ENCODE measurements at regions not wholly inside any gene's neighbourhood (a gene's known extent, or its start where the extent isn't known, plus 50 kb on each side); places are given as distances from the start of the nearest gene placed in this dataset.
"Not testable (repeated sequence)": the region's sequence is repeated elsewhere in the genome, so short reads cannot be mapped to it uniquely, and the experiment has no call there.

DNA sequence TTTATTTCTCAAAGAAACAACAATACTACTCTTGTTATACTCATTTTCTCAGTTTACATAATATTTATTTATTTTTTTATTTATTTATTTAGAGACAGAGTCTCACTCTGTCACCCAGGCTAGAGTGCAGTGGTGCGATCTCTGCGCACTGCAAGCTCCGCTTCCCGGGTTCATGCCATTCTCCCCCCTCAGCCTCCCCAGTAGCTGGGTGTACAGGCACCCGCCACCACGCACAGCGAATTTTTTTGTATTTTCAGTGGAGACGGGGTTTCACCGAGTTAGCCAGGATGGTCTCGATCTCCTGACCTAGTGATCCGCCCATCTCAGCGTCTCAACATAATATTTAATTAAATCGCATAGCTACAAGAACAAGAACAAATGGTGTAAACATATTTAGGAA, 2932.3 kb upstream of the OR11H1 start:
- H3K4me3 ChIP-seq (ENCODE audit: control insufficient read depth in 1 of 7, extremely low read depth in 1 of 7, insufficient read depth in 4 of 7, low read depth in 2 of 7, low read length in 6 of 7); POLR2A ChIA-PET; H3K4me1 ChIP-seq (ENCODE audit: control extremely low read depth in 1 of 4, control insufficient read depth in 4 of 4, insufficient read depth in 4 of 4, low read length in 3 of 4); H3K36me3 ChIP-seq (ENCODE audit: control insufficient read depth in 4 of 4, insufficient read depth in 4 of 4, low read length in 3 of 4); DNase-seq; H3K27me3 ChIP-seq (replicated peaks in 2 of 5; ENCODE audit: control insufficient read depth in 4 of 5, insufficient read depth in 5 of 5, low read length in 4 of 5); H3K27ac ChIP-seq (ENCODE audit: insufficient read depth in 1 of 2, low read depth in 1 of 2, low read length in 2 of 2, poor library complexity in 1 of 2, severe bottlenecking in 2 of 2); CTCF ChIA-PET: not testable (repeated sequence)
- WGBS (ENCODE audit: insufficient coverage), result 74% methylated on average over 9 of the region's 13 CpGs
- H3K9me3 ChIP-seq (ENCODE audit: control extremely low read depth in 1 of 5, control insufficient read depth in 4 of 5, insufficient read depth in 2 of 5, low read depth in 1 of 5, low read length in 4 of 5), result peaks cover 0 to 11% (median 1%) of the 10 kb centered on the region in 5 experiments

DNA sequence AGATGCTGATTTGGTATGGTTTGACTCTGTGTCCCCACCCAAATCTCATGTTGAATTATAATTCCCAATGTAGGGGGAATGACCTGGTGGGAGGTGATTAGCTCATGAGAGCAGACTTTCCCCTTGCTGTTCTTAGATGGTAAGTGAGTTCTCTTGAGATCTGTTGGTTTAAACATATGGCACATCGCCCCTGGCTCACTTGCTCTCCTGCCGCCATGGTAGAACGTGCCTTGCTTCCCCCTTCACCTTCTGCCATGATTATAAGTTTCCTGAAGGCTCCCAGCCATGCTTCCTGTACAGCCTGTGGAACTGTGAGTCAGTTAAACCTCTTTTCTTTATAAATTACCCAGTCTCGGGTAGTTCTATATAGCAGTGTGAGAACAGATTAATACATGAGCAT, 2930.2 kb upstream of the OR11H1 start:
- peaks cover 1 to 26% (median 7%) of the 10 kb centered on the region in 5 experiments for H3K9me3 ChIP-seq (ENCODE audit: control extremely low read depth in 1 of 5, control insufficient read depth in 4 of 5, insufficient read depth in 2 of 5, low read depth in 1 of 5, low read length in 4 of 5)
- H3K27me3 ChIP-seq (replicated peaks in 2 of 5; ENCODE audit: control insufficient read depth in 4 of 5, insufficient read depth in 5 of 5, low read length in 4 of 5); H3K4me3 ChIP-seq (ENCODE audit: control insufficient read depth in 1 of 7, extremely low read depth in 1 of 7, insufficient read depth in 4 of 7, low read depth in 2 of 7, low read length in 6 of 7); DNase-seq; CTCF ChIA-PET; H3K27ac ChIP-seq (ENCODE audit: insufficient read depth in 1 of 2, low read depth in 1 of 2, low read length in 2 of 2, poor library complexity in 1 of 2, severe bottlenecking in 2 of 2); POLR2A ChIA-PET; H3K36me3 ChIP-seq (ENCODE audit: control insufficient read depth in 4 of 4, insufficient read depth in 4 of 4, low read length in 3 of 4); H3K4me1 ChIP-seq (ENCODE audit: control extremely low read depth in 1 of 4, control insufficient read depth in 4 of 4, insufficient read depth in 4 of 4, low read length in 3 of 4): not testable (repeated sequence)
- WGBS (ENCODE audit: insufficient coverage), result 74% methylated on average over 3 of the region's 4 CpGs

DNA sequence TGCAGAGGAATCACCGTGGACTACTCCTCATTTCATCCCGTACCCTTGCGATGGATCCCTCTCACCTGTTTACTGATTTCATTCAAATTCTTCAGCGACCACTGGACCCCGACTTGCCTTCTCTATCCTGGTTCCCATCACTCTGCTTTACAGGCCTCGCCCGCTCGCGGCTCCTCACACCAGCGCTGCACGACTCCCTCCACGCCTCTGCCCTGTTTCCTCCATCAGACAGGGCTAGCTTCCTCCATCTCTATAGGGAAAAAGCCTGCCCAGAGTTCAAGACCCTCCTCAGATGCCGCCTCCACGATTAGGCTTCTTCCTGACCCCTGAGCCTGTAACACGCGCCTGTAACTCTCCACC, 2926.5 kb upstream of the OR11H1 start:
- WGBS (ENCODE audit: insufficient coverage), result 70% methylated on average over 16 of the region's 16 CpGs
- Histone ChIP-seq H3K9me3 (ENCODE audit: control extremely low read depth in 1 of 5, control insufficient read depth in 4 of 5, insufficient read depth in 2 of 5, low read depth in 1 of 5, low read length in 4 of 5) (peaks cover 0 to 24% (median 7%) of the 10 kb centered on the region in 5 experiments), H3K27ac (ENCODE audit: insufficient read depth in 1 of 2, low read depth in 1 of 2, low read length in 2 of 2, poor library complexity in 1 of 2, severe bottlenecking in 2 of 2) (peak overlapping the region in 1 of 2 experiments; percentile 27)
- H3K4me1 ChIP-seq (ENCODE audit: control extremely low read depth in 1 of 4, control insufficient read depth in 4 of 4, insufficient read depth in 4 of 4, low read length in 3 of 4); H3K27me3 ChIP-seq (replicated peaks in 2 of 5; ENCODE audit: control insufficient read depth in 4 of 5, insufficient read depth in 5 of 5, low read length in 4 of 5); H3K4me3 ChIP-seq (ENCODE audit: control insufficient read depth in 1 of 7, extremely low read depth in 1 of 7, insufficient read depth in 4 of 7, low read depth in 2 of 7, low read length in 6 of 7); DNase-seq; H3K36me3 ChIP-seq (ENCODE audit: control insufficient read depth in 4 of 4, insufficient read depth in 4 of 4, low read length in 3 of 4); CTCF ChIA-PET; POLR2A ChIA-PET: not testable (repeated sequence)

DNA sequence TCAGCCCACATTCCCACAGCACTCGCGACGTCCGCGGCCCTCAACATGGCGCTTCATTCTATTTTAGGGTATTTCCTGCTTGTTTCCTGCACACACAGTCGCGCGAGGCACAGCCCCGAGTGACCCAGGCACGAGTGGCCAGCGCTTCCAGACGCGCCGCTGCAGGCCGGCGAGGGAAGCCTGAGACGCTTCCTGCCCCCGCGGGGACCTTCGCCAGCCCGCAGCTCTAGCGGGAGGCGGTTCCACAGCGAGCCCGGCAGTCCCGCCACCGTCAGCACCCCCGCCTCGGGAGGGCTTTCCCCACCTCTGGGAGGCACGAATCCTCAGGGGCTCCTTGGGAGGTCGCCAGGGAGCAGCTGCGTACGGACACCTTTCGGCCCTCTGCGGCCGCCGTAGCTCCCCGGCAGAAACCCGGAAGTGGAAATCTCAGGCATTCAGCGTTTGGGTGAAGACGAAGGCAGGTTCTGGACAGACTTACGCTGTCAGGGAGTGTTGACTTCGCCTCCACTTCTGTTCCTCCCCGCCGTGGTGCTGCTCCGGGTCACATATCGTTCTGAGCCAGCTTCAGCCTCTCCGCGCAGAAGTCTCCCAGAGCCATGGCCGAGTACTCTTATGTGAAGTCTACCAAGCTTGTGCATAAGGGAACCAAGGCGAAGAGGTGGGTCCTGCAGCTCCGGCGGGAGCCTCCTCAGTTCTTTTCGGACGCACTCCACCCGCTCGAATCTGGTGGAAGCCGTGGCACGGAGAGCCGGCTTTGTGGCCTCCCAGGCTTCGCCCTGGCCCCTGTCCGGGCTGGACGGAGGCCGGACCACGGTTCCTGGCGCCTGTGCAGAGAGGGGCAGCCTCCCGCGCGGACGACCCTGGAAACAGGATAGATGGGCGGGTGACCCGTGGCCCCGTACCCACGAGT, 2925.9 kb upstream of the OR11H1 start:
- Histone ChIP-seq H3K36me3 (ENCODE audit: control insufficient read depth in 4 of 4, insufficient read depth in 4 of 4, low read length in 3 of 4) (no peaks in the 10 kb centered on the region), H3K9me3 (ENCODE audit: control extremely low read depth in 1 of 5, control insufficient read depth in 4 of 5, insufficient read depth in 2 of 5, low read depth in 1 of 5, low read length in 4 of 5) (peaks cover 0 to 24% (median 7%) of the 10 kb centered on the region in 5 experiments), H3K4me1 (ENCODE audit: control extremely low read depth in 1 of 4, control insufficient read depth in 4 of 4, insufficient read depth in 4 of 4, low read length in 3 of 4) (no peaks in the 10 kb centered on the region), H3K27me3 (replicated peaks in 2 of 5; ENCODE audit: control insufficient read depth in 4 of 5, insufficient read depth in 5 of 5, low read length in 4 of 5) (no peaks in the 10 kb centered on the region), H3K27ac (ENCODE audit: insufficient read depth in 1 of 2, low read depth in 1 of 2, low read length in 2 of 2, poor library complexity in 1 of 2, severe bottlenecking in 2 of 2) (peak overlapping the region in 1 of 2 experiments; percentile 27), H3K4me3 (ENCODE audit: control insufficient read depth in 1 of 7, extremely low read depth in 1 of 7, insufficient read depth in 4 of 7, low read depth in 2 of 7, low read length in 6 of 7) (no peak overlapping the region)
- 65% methylated on average over 75 of the region's 75 CpGs for WGBS (ENCODE audit: insufficient coverage)
- no peak for DNase-seq
- POLR2A ChIA-PET, result no interaction called here
- CTCF ChIA-PET, result no interaction called here

DNA sequence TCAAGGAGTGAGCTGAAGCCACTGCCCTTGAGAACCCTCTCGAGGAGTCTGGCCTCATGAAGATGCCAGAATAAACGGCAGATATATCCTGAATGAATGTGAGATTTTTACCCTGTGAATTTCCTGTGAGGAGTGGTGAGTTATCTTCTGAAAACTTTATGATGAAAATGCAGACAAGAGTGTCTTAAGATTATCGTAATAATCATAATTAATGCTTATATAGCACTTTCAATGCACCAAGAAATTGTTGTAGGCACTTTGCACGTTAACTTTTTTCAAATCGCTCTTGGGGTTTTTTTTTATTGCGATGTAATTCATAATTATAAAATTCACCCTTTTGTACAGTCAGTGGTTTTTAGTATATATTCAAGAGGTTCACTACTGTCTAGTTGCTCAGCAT, 2924.6 kb upstream of the OR11H1 start:
- DNase-seq; H3K36me3 ChIP-seq (ENCODE audit: control insufficient read depth in 4 of 4, insufficient read depth in 4 of 4, low read length in 3 of 4); H3K4me1 ChIP-seq (ENCODE audit: control extremely low read depth in 1 of 4, control insufficient read depth in 4 of 4, insufficient read depth in 4 of 4, low read length in 3 of 4); H3K27me3 ChIP-seq (replicated peaks in 2 of 5; ENCODE audit: control insufficient read depth in 4 of 5, insufficient read depth in 5 of 5, low read length in 4 of 5); POLR2A ChIA-PET; CTCF ChIA-PET; H3K27ac ChIP-seq (ENCODE audit: insufficient read depth in 1 of 2, low read depth in 1 of 2, low read length in 2 of 2, poor library complexity in 1 of 2, severe bottlenecking in 2 of 2); H3K4me3 ChIP-seq (ENCODE audit: control insufficient read depth in 1 of 7, extremely low read depth in 1 of 7, insufficient read depth in 4 of 7, low read depth in 2 of 7, low read length in 6 of 7): not testable (repeated sequence)
- H3K9me3 ChIP-seq (ENCODE audit: control extremely low read depth in 1 of 5, control insufficient read depth in 4 of 5, insufficient read depth in 2 of 5, low read depth in 1 of 5, low read length in 4 of 5), result peaks cover 0 to 18% (median 7%) of the 10 kb centered on the region in 5 experiments
- WGBS (ENCODE audit: insufficient coverage), result 59% methylated on average over 2 of the region's 6 CpGs

DNA sequence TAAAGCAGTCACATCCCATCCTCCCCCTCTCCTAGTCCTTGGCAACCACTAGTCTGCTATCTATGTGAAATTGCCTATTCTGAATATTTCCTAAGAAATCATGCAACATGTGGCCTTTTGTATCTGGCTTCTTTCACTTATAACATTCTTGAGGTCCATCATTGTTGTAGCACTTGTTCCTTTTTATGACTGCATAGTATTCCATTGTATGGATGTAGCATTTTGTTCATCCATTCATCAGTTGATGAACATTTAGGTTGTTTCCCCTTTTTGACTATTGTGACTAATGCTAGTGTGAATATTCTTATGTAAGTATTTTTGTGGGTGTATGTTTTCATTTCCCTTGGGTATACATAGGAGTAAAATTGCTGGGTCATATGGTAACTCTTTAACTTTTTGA, 2924.2 kb upstream of the OR11H1 start:
- CTCF ChIA-PET; DNase-seq; POLR2A ChIA-PET; H3K4me3 ChIP-seq (ENCODE audit: control insufficient read depth in 1 of 7, extremely low read depth in 1 of 7, insufficient read depth in 4 of 7, low read depth in 2 of 7, low read length in 6 of 7); H3K4me1 ChIP-seq (ENCODE audit: control extremely low read depth in 1 of 4, control insufficient read depth in 4 of 4, insufficient read depth in 4 of 4, low read length in 3 of 4); H3K27me3 ChIP-seq (replicated peaks in 2 of 5; ENCODE audit: control insufficient read depth in 4 of 5, insufficient read depth in 5 of 5, low read length in 4 of 5); H3K27ac ChIP-seq (ENCODE audit: insufficient read depth in 1 of 2, low read depth in 1 of 2, low read length in 2 of 2, poor library complexity in 1 of 2, severe bottlenecking in 2 of 2); H3K36me3 ChIP-seq (ENCODE audit: control insufficient read depth in 4 of 4, insufficient read depth in 4 of 4, low read length in 3 of 4): not testable (repeated sequence)
- H3K9me3 ChIP-seq (ENCODE audit: control extremely low read depth in 1 of 5, control insufficient read depth in 4 of 5, insufficient read depth in 2 of 5, low read depth in 1 of 5, low read length in 4 of 5), result peaks cover 0 to 18% (median 7%) of the 10 kb centered on the region in 5 experiments

DNA sequence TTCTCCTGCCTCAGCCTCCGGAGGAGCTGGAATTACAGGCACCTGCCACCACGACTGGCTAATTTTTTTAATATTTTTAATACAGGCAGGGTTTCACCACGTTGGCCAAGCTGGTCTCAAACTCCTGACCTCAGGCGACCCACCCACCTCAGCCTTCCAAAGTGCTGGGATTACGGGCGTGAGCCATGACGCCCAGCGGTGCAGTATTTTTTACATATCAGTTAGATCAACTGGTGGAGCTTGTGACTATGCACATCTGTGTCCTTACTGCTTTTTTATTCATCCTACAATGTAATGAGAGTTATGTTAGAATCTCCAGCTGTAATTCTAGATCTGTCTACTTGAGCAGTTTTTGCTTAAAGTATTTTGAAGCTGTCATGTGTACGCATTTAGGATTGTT, 2919.5 kb upstream of the OR11H1 start:
- H3K36me3 ChIP-seq (ENCODE audit: control insufficient read depth in 4 of 4, insufficient read depth in 4 of 4, low read length in 3 of 4); H3K4me3 ChIP-seq (ENCODE audit: control insufficient read depth in 1 of 7, extremely low read depth in 1 of 7, insufficient read depth in 4 of 7, low read depth in 2 of 7, low read length in 6 of 7); H3K4me1 ChIP-seq (ENCODE audit: control extremely low read depth in 1 of 4, control insufficient read depth in 4 of 4, insufficient read depth in 4 of 4, low read length in 3 of 4); H3K27ac ChIP-seq (ENCODE audit: insufficient read depth in 1 of 2, low read depth in 1 of 2, low read length in 2 of 2, poor library complexity in 1 of 2, severe bottlenecking in 2 of 2); H3K9me3 ChIP-seq (ENCODE audit: control extremely low read depth in 1 of 5, control insufficient read depth in 4 of 5, insufficient read depth in 2 of 5, low read depth in 1 of 5, low read length in 4 of 5); CTCF ChIA-PET; POLR2A ChIA-PET; DNase-seq; H3K27me3 ChIP-seq (replicated peaks in 2 of 5; ENCODE audit: control insufficient read depth in 4 of 5, insufficient read depth in 5 of 5, low read length in 4 of 5): not testable (repeated sequence)
- WGBS (ENCODE audit: insufficient coverage), result 64% methylated on average over 8 of the region's 9 CpGs

Data from common myeloid progenitor, CD34-positive (primary cell).